PC-9 (cell line): ENCODE measurements at regions not wholly inside any gene's neighbourhood (a gene's known extent, or its start where the extent isn't known, plus 50 kb on each side); places are given as distances from the start of the nearest gene placed in this dataset.

ENCODE experiments used
- CTCF ChIP-seq: fragments of 200-600 bp; sonication (generic); conservative IDR thresholded peaks from 2 replicates; pipeline ENCODE4 v1.6.1; 2017; ENCODE audit warnings: mixed run types, antibody characterized with exemption, mild to moderate bottlenecking, moderate library complexity
- EZH2 ChIP-seq: fragments of 200-600 bp; sonication (generic); IDR thresholded peaks from 2 replicates; pipeline ENCODE4 v1.8.0; 2017; ENCODE audit warnings: antibody characterized with exemption, low read depth

DNA sequence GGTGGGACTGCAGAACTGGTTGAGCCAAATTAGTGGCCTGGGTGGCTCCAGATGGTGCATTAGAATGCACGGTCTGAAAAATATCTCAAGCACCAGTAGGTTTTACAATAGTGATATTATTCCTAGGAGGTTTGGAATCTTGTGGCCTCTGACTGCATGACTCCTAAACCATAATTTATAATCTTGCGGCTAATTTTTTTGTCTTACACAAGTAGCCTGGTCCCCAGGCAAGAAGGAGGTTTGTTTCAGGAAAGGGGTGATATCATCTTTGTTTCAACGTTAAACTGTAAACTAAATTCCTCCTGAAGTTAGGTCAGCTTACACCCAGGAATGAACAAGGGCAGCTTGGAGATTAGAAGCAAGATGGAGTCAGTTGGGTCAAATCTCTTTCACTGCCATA lies 98.9 kb upstream of the ARL4C start:
- TF ChIP-seq CTCF, result no peak
- TF ChIP-seq EZH2, result no peak
